ENCODE measurements at regions not wholly inside any gene's neighbourhood (a gene's known extent, or its start where the extent isn't known, plus 50 kb on each side); places are given as distances from the start of the nearest gene placed in this dataset.

DNA sequence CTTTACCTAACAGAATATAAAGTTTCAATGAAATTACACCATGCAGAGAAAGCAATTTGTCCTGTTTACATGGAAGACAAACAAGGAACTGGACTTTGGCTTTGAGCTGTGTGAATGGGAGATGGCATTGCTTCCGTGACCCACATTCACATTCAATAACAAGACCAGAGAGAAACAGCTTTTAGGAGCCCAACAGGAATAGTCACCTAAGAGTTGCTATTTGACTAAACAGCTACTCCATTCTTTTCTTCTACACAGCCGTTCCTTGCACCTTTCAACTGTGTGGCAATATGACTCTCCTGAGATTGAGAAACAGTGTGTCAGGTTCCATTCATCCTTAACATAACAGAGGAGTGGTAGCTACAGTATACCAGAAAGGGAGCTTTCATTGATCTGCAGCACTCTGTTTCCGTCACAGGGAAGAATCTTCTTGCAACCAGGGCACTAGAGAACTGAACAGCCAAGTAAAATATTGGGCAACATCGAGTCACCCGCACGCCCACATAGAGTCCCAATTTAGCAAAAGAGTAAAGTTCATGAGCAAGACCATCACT, 355.1 kb downstream of the HAO1 start (continued):
- TF ChIP-seq, protein P1, sequence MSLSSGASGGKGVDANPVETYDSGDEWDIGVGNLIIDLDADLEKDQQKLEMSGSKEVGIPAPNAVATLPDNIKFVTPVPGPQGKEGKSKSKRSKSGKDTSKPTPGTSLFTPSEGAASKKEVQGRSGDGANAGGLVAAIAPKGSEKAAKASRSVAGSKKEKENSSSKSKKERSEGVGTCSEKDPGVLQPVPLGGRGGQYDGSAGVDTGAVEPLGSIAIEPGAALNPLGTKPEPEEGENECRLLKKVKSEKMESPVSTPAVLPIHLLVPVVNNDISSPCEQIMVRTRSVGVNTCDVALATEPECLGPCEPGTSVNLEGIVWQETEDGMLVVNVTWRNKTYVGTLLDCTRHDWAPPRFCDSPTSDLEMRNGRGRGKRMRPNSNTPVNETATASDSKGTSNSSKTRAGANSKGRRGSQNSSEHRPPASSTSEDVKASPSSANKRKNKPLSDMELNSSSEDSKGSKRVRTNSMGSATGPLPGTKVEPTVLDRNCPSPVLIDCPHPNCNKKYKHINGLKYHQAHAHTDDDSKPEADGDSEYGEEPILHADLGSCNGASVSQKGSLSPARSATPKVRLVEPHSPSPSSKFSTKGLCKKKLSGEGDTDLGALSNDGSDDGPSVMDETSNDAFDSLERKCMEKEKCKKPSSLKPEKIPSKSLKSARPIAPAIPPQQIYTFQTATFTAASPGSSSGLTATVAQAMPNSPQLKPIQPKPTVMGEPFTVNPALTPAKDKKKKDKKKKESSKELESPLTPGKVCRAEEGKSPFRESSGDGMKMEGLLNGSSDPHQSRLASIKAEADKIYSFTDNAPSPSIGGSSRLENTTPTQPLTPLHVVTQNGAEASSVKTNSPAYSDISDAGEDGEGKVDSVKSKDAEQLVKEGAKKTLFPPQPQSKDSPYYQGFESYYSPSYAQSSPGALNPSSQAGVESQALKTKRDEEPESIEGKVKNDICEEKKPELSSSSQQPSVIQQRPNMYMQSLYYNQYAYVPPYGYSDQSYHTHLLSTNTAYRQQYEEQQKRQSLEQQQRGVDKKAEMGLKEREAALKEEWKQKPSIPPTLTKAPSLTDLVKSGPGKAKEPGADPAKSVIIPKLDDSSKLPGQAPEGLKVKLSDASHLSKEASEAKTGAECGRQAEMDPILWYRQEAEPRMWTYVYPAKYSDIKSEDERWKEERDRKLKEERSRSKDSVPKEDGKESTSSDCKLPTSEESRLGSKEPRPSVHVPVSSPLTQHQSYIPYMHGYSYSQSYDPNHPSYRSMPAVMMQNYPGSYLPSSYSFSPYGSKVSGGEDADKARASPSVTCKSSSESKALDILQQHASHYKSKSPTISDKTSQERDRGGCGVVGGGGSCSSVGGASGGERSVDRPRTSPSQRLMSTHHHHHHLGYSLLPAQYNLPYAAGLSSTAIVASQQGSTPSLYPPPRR (CRISPR knock-in tag; IDR thresholded peaks at IDR 0.05; ENCODE audit: borderline replicate concordance), result peak; percentile 44; the same call in 1 of the 2 replicates
- TF ChIP-seq, protein P2, sequence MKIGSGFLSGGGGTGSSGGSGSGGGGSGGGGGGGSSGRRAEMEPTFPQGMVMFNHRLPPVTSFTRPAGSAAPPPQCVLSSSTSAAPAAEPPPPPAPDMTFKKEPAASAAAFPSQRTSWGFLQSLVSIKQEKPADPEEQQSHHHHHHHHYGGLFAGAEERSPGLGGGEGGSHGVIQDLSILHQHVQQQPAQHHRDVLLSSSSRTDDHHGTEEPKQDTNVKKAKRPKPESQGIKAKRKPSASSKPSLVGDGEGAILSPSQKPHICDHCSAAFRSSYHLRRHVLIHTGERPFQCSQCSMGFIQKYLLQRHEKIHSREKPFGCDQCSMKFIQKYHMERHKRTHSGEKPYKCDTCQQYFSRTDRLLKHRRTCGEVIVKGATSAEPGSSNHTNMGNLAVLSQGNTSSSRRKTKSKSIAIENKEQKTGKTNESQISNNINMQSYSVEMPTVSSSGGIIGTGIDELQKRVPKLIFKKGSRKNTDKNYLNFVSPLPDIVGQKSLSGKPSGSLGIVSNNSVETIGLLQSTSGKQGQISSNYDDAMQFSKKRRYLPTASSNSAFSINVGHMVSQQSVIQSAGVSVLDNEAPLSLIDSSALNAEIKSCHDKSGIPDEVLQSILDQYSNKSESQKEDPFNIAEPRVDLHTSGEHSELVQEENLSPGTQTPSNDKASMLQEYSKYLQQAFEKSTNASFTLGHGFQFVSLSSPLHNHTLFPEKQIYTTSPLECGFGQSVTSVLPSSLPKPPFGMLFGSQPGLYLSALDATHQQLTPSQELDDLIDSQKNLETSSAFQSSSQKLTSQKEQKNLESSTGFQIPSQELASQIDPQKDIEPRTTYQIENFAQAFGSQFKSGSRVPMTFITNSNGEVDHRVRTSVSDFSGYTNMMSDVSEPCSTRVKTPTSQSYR (CRISPR knock-in tag; IDR thresholded peaks at IDR 0.05; ENCODE audit: borderline replicate concordance), result no peak
- no peak for TF ChIP-seq ZBTB49 (CRISPR knock-in tag; IDR thresholded peaks at IDR 0.05; ENCODE audit: borderline replicate concordance)
- no peak for TF ChIP-seq ZNF7 (CRISPR knock-in tag; IDR thresholded peaks at IDR 0.05)
- TF ChIP-seq, protein P3, sequence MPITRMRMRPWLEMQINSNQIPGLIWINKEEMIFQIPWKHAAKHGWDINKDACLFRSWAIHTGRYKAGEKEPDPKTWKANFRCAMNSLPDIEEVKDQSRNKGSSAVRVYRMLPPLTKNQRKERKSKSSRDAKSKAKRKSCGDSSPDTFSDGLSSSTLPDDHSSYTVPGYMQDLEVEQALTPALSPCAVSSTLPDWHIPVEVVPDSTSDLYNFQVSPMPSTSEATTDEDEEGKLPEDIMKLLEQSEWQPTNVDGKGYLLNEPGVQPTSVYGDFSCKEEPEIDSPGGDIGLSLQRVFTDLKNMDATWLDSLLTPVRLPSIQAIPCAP (CRISPR knock-in tag; IDR thresholded peaks at IDR 0.05; ENCODE audit: low read depth), result no peak
- peak; percentile 70; the same call in 1 of the 2 replicates for TF ChIP-seq ZNF292 (CRISPR knock-in tag; IDR thresholded peaks at IDR 0.05; ENCODE audit: borderline replicate concordance, low read depth)
- no peak for TF ChIP-seq ZNF589 (CRISPR knock-in tag; conservative IDR thresholded peaks at IDR 0.05)
- no peak for TF ChIP-seq HNRNPH1 (optimal IDR thresholded peaks at IDR 0.05; ENCODE audit: low read depth, low read length)
- no peak for TF ChIP-seq EED (CRISPR knock-in tag; IDR thresholded peaks at IDR 0.05)
- peak; percentile 49; the same call in 1 of the 2 replicates for TF ChIP-seq ZMYM3 (CRISPR knock-in tag; IDR thresholded peaks at IDR 0.05)
- no peak for TF ChIP-seq GFI1 (CRISPR knock-in tag; IDR thresholded peaks at IDR 0.05; ENCODE audit: borderline replicate concordance)
- no peak for TF ChIP-seq MATR3 (CRISPR knock-in tag; IDR thresholded peaks at IDR 0.05)
- no peak for TF ChIP-seq XRCC5 (optimal IDR thresholded peaks at IDR 0.05; ENCODE audit: low read length)
- TF ChIP-seq SRSF9 (IDR thresholded peaks at IDR 0.05; ENCODE audit: borderline replicate concordance, insufficient read depth, low read depth, low read length, poor library complexity, severe bottlenecking), result no peak
- no peak for TF ChIP-seq FUBP1 (CRISPR knock-in tag; IDR thresholded peaks at IDR 0.05; ENCODE audit: borderline replicate concordance)
